Kidney epithelial cell (primary cell): ENCODE measurements at regions not wholly inside any gene's neighbourhood (a gene's known extent, or its start where the extent isn't known, plus 50 kb on each side); places are given as distances from the start of the nearest gene placed in this dataset.

Source experiments
- DNase-seq: peaks from one replicate; pipeline ENCODE4 v3.0.0-alpha.2; 2010; ENCODE audit warnings: low read depth
- H3K27me3 ChIP-seq: 2 replicates; pipeline ENCODE4 v1.6.0; 2011; ENCODE audit warnings: low read length; ENCODE audit not compliant: control insufficient read depth, insufficient read depth
- H3K36me3 ChIP-seq: 2 replicates; pipeline ENCODE4 v1.5.1; 2011; ENCODE audit warnings: low read length; ENCODE audit not compliant: control insufficient read depth, insufficient read depth
- H3K4me3 ChIP-seq: 2 replicates; pipeline ENCODE4 v1.5.1; 2011; ENCODE audit warnings: low read depth, mild to moderate bottlenecking, control low read depth, low read length
- CTCF ChIP-seq: IDR thresholded peaks from 2 replicates; pipeline ENCODE4 v1.5.1; 2011; ENCODE audit warnings: mild to moderate bottlenecking, moderate library complexity, low read length, control low read depth, inconsistent platforms; ENCODE audit not compliant: insufficient read depth, poor library complexity, severe bottlenecking

DNA sequence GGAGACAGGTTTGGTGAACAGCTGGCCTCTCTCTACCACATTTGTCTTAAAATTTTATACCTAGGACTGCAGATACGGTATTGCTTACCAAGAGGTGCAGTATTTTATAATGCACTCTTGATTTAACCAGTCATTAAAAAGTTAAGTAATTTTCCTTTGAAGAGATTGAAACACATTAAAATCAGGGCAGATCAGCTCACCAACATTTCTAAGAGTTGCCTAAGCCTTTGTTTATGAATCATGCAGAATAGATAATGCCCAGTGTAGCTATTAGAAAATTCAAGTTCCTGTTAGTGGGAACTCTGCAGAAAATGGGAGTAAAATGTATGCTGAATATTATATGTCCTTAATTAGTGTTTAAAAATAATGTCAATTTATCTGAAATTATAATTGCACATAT is 140.2 kb upstream of the PRPS1L1 start:
- TF ChIP-seq CTCF = no peak
- H3K4me3 ChIP-seq = no peak overlapping the region
- no peak for DNase-seq
- H3K27me3 ChIP-seq = no peaks in the 10 kb centered on the region
- H3K36me3 ChIP-seq = no peaks in the 10 kb centered on the region

- H3K4me3 ChIP-seq = no peak overlapping the region
- TF ChIP-seq CTCF = no peak
Observed at GRCh38 chr7:18174996-18175395, 147.3 kb upstream of the PRPS1L1 start.

DNA sequence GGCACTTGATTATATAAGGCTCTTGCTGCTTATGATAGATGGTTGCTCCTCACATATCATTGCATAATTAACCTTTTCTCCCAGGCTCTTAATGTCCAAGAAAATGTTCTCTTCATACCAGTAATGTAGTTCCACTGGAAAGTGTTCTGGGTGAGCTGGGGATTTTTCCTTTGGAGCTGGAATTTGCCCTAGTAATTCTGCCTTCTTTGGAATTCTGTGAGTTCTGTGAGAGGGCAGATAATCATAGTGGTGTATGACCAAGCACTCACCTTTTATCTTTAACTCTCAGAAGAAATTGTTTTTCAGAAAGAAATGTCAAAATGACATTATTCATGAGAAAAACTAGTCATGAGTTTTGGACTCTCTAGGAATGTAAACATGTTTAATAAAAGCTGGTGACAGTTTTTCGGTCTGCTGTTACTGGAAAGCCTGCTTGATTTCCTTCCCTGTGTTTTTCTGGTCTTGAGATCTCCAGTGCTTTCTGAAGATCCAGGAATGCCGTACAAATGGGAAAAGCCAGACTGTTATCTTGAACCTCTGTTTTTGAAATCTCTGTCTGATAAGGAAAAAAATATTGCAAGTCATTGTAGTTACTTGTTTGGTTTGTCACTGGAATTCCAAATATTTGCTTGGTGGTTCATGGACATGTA is 148.3 kb upstream of the PRPS1L1 start:
- H3K4me3 ChIP-seq = no peak overlapping the region
- no peaks in the 10 kb centered on the region for H3K36me3 ChIP-seq
- TF ChIP-seq CTCF = no peak
- DNase-seq = no peak
- H3K27me3 ChIP-seq = no peaks in the 10 kb centered on the region

More at GRCh38 chr7:18174996-18175395, 147.3 kb upstream of the PRPS1L1 start:
- DNase-seq = no peak
- no peaks in the 10 kb centered on the region for H3K27me3 ChIP-seq
- no peaks in the 10 kb centered on the region for H3K36me3 ChIP-seq

DNA sequence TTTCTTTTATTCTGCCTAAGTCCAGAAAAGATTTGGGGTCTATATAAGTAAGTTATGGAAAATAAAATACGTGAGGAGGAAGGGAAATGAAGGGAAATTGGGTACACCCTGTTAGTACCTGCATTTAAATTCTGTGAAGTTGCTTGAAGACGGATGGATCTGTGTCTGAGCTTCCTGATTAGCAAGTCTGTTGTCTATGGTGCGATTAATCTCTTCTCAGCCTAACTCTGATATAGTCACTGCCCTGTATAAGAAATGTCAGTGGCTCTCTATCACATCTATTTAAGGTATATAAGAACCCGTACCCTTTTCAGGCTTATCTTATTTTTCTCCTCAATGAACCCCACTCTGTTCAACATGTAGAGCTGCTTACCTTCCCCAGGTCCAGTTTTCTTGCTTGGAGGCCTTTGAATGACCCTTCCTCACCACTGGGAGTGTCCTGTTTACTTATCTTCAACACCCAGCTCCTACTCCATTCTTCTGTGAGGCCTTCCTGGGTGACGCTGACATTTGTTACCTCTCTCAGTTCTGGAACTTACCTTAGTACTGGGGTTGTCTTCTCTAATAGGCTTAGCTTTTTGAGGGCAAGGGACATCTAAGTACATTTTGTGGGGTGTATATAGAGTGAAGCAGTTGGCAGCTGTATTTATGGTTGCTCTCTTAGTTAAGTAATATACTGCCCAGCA is 149.6 kb upstream of the PRPS1L1 start:
- Histone ChIP-seq H3K36me3 (no peaks in the 10 kb centered on the region), H3K27me3 (no peaks in the 10 kb centered on the region), H3K4me3 (no peak overlapping the region)
- TF ChIP-seq CTCF = no peak
- no peak for DNase-seq

DNA sequence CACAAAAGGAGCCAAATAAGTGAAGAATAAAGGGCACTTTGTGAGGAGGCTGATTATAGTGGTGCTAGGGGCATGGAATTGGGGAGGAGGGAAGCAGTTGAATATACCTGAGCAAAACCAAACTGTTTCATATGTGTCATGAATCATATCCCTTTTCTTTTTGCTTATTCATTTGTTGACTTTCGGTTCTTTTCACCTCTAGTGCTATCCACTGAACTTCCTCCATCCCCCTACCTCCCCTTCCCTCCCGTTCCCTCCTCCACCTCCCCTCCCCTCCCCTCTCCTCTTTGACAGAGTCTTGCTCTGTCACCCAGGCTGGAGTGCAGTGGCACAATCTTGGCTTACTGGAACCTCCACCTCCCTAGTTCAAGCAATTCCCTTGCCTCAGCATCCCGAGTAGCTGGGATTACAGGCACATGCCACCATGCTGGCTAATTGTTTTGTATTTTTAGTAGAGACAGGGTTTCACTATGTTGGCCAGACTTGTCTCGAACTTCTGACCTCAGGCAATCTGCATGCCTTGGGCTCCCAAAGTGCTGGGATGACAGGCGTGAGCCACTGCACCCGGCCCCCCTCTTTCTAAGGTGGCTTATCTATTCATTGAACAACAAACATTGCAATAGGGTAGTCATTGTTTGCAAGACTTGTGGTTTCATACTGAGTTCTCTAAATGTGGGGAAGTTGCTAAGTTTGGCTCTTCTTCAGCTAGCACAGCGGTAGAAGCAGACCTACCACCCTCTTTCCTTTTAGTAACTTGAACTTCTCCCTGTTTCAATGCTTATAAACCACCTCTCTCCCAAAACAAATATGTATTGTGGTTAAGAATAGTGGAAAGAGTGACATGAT is 150.4 kb upstream of the PRPS1L1 start:
- DNase-seq = no peak
- Histone ChIP-seq H3K4me3 (no peak overlapping the region), H3K27me3 (no peaks in the 10 kb centered on the region)

More for the DNA sequence above, 150.4 kb upstream of the PRPS1L1 start:
- H3K36me3 ChIP-seq = no peaks in the 10 kb centered on the region
- TF ChIP-seq CTCF = no peak
